Fibroblast of skin of right quadriceps (primary cell): ENCODE measurements at regions not wholly inside any gene's neighbourhood (a gene's known extent, or its start where the extent isn't known, plus 50 kb on each side); places are given as distances from the start of the nearest gene placed in this dataset.

Source experiments
- DNase-seq: peaks from one replicate; pipeline ENCODE4 v3.0.0-alpha.2; 2013

DNA sequence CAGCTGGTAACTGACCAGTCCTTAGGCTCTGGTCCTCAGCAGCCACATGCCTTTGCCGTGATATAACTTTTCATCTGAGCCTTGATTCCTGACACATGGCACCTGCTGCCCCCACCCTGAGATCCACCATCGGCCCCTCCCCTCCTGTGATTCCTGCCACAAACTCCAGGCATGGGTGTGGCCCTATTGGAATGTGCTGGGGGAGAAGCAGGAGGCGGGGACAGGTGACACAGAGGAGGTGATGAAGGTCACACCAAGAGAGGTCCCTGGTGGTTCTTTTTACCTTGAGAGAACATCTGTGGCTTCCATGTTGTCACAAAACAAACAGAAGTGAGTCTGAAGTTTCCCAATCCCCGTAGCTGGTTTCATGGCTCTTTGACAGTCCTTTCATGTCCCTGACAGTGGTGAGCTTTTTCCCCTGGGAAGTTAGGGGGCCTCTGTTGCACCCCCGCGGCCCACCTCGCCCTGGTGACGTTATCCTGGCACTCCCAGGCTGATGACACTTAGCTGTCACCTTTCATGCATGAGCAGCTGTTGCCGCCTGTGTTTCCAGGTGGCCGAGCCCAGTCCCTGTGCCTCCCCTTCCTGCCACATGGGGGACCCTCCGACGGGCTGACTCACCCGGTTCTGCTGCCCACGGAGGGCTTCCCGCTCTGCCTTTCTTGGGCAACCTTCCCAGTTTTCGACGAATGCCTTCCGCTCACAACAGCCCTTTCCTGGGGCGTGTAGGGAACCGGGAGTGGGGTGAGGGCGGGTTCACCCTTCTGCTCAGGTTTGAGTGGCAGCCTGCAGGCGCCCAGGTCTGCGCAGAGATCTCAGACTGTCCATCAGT lies 66.3 kb upstream of the GLI2 start:
- DNase-seq: peak; percentile 78

DNA sequence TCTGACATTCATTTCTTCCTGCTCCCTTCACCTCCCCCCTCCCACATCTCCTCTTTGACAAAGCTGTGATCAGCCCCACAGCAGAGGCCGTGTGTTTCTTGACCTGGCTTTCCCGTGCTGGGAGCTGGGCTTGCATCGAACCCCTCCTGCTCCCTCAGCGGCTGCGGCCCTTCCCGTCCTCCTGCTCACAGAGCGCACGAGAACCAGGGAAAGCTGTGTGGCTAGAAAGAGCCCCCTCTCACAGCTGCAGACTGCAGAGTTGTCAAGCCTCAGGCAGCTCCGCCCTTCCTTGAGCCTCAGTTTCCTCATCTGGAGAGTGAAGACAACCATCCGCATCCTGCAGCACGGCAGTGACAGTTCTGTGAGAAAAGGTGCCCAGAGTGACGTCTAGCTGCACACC lies 65.7 kb upstream of the GLI2 start:
- no peak for DNase-seq

DNA sequence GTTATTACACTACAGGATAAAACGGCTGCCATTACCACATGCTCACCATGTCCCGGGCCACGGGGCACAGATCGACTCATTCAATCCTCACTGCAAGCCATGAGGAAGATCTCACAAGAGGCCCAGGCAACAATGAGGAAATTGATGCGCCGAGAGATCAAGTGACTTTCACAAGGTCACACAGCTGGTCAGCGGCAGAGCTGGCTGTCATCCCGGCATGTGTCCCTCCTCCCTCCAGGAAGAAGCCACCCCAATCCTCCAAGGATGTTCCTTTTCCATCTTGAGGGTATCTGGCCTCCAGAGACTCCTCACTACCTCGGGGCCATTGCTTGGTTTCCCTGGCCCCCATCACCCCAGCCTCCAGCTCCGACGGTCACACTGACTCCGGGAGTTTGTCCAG lies 65.3 kb upstream of the GLI2 start:
- DNase-seq: no peak

DNA sequence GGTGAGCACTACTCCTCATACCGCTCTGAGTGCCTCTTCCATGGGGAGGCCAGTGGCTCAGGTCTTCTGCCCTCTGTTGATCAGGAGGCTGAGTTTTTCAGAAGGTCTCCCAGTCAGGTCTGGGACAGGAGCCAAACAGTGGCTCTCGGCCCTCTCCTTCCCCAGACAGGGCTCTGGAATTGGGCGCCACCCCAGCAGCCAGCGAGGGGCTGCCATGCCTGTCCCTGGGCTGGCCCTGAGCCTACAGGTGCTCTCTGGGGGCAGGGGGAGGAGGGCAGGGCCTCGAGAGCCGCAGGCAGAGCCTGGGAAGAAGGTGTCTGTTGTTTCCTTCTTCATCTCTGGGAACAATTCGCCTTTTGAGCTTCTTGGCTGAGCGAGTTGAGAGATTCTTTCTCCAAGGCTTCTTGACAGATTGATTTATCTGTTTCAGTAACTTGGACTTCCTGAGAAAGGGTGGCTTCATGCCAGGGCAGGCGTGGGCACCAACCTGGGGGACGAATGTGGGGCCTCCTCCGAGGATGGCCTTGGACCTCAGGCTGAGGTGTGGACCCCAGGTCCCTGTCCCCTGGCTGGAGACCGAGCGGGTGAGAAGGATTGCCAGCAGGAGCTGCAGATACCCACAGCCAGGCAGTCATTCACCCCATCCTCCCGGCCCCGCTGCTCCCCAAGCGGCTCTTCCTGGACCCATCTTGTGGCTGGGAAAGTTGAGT lies 64.7 kb upstream of the GLI2 start:
- no peak for DNase-seq

DNA sequence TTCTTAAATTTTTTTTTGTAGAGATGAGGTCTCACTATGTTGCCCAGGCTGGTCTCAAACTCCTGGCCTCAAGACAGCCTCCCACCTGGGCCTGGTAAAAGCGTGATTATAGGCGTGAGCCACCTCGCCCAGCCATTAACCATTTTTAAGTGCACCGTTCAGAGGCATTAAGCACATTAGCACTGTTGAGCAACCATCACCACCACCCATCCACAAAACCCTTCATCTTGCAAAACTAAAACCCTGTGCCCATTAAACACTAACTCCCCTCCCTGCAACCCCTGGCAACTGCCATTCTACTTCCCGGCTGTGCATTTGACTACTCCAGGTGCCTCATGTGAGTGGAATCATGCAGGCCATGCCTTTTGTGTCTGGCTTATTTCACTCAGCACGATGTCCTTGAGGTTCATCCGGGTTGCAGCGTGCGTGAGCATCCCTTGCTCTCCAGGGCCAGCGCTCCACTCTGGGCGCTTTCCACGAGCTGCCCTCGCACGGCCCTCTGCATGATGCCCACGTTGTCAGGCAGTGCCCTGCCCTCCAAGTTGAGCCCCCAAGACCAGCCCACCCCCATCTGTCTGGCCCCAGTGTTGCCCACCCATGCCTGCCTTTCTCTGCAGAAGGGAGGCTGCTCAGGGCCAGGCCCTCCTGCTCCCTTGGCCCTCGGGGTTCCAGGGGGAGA lies 63.0 kb upstream of the GLI2 start:
- no peak for DNase-seq

DNA sequence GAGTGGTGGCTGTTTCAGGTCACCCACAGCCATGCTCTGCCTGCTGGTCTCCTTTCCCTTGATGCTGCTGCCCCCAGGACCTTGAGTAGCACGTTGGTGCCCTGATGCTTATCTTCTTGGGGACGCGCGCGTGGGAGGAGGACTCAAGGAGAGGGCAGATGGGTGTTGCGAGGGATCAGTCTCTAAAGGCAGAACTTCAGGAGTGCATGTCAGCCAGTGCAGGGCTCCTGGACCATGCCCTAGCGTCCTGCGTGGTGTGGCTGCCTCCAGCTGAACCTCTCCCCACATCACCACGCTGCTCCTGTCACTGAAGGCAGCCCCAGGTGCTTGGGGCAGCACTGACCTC lies 62.5 kb upstream of the GLI2 start:
- no peak for DNase-seq

DNA sequence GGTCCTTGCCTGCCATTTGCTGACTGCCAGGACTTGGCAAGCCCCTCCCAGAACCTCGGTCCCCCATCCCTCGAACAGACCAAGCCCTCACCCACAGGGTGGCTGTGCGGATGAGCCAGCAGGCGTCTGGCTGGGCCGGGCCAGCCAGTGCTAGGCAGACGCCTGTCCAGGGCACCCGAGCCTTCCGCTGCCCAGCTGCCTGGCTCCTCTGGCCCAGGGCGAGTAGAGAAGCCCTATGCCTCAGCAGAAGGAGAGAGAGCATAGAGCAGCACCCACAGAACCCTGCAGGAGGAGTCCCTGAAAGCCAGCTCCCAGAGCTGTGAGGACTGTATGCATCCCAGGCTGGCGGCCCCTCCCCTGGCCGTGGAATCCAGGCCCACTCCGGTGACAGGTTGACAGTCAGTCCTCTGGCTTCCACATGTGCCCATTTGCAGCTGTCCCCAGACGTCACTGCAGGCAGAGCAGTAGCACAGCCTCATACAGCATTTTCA lies 62.1 kb upstream of the GLI2 start:
- DNase-seq: no peak

DNA sequence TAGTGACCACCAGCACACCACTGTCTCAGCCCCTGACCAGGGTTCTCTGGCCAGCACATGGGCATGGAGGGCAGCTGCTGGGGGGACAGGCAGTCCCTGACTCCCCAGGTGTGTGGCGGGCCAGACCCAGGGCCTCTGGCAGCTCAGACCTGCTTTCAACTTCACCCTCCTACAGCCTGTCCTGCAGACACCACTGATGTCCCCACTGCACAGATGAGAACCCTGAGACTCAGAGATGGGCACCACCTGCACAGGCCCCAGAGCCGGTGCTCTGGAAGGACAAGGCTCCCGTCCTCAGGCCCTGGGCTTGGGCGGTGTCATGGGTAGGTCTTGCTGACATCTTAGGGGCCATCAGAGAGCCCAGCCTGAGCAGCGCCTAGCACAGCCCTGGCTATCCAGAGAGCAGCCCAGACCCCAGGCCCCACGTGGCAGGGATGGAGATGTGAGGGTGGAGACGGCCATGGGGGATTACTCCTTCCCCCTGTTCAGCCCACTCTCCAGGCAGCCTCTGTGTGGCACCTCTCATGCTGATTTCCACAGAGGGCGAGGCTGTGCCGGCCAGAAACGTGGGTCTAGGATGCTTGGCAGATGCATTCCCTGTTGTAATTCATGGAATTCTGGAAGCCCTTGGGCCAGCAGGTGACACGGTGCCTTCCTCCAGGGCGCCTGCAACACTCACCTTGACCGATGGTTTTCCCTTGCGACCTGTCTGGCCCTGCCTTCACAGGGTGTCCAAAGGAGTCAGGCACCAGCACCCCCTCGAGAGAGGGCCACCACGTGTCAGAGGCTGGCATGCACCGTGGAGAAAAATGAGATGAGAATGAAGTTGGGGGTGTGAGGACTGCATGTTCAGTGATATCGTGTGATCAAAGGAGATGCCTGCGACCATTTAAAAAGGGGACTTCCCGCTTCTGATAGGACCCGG lies 61.2 kb upstream of the GLI2 start:
- DNase-seq: no peak

DNA sequence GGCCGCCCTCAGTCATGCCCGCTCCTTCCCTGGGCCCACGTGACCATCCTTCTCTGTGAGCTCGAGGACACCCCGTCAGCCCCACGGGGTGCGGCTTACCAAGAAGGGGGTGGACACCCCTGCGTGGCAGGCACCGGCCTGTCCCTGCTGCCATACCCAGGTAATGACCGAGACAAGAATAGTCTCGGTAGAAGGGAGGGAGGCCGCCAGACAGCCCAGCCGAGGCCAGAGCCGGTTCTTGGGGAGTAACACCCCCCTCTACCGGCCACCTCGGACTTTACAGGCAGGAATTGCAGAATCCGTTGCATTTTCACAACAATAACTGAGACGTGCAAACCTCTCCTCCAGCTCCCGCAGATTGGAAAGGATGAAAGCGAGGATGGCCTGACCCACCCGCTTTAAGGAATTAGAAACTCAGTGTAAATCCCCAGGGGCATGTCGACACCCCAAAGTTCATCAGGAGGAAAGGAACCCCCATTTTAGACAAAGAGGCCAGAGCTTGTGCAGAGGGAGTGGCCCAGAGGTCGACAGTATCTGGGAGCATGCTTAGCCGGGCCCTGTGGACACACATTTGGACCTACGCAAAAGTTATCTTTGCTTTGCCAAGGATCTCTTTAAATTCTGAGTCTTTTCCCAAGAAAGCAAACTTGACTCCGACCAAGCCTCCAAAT lies 60.1 kb upstream of the GLI2 start:
- DNase-seq: peak; percentile 48

DNA sequence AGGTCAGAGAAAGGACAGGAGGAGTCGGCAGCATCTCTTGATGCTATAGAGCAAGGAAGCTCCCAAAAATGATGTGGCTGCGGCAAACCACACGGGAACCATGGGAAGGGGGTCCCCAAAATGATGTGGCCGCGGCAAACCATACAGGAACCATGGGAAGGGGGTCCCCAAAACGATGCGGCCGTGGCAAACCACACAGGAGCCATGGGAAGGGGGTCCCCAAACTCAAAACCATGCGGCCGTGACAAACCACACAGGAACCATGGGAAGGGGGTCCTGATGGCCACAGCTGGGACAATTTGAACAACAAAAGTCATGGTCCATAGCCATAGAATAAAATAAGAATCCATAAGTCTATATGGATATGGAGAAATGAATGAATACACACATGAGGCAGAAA lies 58.4 kb upstream of the GLI2 start:
- DNase-seq: no peak

DNA sequence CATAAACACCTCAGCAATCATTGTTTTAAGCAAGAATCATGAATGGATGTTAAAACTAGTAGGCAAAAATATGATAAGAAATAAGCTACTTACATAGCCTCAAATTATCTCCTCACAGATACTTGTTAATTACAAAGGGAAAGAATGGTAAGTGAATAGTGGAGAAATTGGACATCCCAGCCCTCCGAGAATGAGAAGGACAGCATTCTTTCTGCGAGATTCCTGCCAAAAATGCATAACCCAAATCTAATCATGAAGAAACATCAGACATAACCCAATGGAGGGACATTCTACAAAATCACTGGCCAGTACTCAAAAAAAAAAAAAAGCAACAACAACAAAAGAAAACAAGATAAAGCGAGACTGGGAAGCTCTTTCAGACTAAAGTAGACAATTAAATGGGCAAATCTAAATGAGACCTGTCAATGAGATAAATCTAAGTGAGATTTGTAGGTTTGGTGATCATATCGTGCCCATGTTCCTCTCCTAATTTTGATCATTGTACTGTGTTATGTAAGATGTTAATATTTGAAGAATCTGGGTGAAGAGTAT lies 57.9 kb upstream of the GLI2 start:
- no peak for DNase-seq

DNA sequence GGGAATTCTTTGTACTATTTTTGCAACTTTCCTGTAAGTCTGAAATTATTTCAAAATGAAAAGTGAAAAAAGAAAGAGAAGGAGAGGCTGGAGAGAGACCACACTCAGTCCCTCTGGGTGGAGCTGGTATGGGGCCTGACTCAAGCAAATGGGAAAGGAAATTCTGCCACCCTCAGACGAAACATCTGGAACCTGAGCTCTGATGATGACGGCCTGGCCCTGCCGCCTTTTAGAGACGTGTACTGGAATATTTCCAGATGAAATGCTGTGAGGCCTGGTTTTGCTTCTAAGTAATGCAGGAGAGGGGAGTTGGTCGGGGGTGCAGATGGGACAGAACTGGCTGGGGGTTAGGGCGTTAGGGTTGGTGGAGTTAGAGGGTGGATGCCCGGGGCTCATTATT lies 57.4 kb upstream of the GLI2 start:
- peak; percentile 61 for DNase-seq

DNA sequence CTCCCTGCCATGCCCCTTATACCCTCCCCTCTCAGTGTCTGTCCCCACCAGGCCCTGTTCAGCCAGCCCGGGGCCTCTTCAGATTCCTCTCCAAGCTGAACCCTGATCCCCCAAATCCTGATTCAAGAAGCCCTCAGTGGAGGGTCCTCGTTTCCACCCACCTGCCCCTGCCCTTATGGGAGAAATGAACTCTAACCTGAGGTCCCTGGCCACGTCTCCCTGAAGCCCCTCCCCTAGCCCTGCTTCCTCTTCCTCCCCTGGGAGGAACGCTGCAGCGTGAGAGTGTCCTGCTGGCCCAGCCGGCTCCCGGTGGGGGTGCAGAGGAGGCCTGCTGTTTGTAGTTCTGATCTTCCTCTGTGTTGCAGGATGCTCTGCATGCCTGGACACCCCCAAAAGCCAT lies 56.7 kb upstream of the GLI2 start:
- DNase-seq: no peak

DNA sequence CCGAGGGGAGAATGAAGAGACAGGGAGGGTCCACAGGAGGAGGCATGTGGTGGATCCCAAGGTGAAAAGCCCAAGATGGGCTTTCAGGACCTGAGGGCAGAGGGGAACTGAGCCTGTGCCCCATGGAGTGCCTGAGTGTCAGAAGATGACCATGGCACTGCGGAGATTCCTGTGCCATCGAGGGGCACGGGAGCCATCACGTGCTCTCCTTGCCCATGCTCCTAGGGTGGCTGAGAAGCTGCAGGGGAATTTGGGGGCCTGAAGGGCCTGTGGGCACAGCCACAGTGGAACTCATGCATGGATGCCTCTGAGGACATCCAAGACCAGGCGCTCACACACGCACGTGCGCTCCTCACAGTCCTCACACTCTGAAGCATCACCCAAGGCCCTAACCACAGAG lies 56.1 kb upstream of the GLI2 start:
- DNase-seq: no peak

DNA sequence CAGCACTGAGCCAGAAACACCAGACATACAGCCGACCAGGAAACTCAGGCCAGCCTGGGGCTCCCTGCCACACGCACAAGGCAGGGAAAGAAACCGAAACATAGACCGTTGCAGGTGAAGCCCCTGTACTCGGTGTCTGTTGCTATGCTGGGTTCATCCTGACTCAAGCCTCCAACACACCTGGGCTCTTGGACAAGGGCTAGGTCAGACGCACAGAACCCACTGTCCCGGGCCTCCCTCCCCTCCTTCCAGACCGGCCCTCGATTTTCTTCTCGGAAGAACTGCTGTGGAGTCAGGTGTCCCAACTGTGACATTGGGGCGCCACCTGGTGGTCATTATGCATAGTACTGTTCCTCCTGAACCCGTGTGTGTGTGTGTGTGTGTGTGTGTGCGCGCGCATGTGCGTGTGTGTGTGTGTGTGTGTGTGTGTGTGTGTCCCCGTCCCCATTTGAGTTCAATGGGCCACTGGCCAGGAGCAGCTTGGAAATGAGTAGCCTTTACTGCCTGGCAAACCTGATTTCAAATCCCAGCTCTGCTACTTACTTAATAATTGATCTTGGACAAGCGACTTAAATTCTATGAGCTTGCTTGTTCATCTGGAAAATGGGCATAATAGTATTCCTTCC lies 55.4 kb upstream of the GLI2 start:
- DNase-seq: peak; percentile 86

DNA sequence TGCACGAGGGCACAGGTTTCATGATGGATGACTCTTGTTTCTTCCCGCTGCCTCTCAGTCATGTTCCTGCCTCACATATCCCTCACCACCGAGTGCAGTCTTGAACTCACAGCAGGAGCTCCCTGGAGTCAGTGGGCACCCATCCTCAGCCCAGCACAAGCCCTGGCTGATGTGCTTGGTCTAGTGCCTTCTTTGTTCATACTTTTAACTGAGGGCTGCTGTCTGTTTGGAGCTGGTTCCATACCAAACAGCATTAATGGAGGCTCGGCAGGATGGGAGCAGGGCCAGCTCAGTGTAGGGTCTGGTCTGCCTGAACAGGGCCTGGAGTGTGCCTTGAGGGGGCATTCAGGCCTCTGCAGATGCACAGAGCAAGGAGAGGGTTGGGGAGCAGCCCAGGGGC lies 54.5 kb upstream of the GLI2 start:
- DNase-seq: no peak

DNA sequence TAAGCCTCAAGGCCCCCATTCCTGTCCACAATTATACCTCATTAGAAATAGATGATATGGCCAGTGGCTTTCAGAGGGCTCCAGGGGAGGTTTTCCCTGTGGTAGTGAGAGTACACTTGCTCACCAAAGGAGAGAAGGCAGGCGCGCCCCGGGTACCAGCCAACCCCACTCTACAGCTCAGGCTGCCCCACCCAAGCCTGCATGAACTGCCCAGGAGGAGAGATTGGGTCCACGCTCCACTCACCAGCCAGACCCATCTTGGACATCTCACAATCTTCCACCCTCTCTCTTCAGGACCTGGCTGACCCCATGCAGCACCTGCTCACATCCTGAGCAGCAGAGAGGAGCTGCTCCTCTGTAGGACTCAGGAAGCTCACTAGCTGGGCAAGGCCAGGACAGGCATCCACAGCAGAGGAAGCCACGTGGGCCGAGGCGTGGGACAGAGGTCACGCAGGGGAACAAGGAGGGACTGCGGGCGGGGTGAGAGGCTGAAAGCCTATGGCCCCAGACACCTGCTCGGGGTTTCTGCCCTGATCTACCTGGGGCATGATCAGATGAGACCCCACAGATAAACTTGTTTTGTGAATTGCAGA lies 53.9 kb upstream of the GLI2 start:
- no peak for DNase-seq

DNA sequence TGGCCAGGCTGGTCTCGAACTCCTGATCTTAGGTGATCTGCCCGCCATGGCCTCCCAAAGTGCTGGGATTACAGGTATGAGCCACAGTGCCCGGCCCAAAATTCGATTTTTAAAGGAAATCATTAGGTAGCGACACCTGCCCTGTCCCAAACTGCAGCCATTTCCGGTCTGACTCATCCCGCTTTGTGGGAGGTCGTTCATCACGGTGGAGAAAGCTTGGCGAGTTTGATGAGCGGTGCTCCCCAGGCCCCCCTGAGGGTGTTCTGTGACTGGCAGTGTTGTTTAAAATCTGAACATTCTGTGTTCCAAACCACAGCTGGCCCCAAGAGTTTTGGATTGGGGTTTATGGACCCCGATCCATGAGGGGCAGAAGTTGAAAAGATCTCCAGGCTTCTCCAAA lies 53.0 kb upstream of the GLI2 start:
- DNase-seq: no peak

DNA sequence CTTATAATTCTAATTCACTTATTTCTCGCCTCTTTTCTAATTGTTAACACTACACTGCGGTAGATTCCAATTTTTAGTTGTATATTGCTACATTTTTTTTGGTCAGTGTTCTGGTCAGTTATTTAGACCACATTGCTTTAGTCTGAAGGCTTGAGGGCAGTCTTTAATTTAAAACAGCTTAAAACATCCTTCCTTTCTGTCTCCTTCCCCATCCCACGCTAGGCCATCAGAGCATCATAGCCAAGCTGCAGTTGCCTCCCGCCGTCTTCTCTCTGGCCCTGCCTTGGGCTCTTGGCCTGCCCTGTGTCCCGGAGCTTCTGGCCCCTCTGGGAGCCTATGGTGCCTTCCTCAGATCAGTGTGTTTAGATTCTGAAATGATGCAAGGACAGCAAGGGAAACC lies 52.6 kb upstream of the GLI2 start:
- no peak for DNase-seq

DNA sequence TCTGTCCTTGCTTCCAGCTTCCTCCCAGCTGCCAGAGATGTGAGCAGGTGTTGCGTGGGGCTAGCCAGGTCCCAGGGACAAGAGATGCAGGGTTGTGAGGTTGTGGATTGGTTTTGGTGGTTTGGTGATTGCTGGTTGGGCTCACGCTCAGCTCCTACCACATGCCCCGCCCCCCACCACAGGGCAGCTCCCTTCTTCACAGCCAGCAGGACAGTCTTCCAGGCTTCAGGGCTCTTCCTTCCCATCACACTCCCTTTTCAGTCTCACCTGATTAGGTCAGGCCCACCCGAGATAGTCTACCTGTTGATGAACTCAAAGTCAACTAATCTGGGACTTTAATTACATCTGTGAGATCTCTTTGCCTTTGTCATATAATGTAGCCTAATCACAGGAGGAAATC lies 52.0 kb upstream of the GLI2 start:
- DNase-seq: no peak
